H1 (cell line): ENCODE measurements at regions not wholly inside any gene's neighbourhood (a gene's known extent, or its start where the extent isn't known, plus 50 kb on each side); places are given as distances from the start of the nearest gene placed in this dataset.
"Not testable (repeated sequence)": the region's sequence is repeated elsewhere in the genome, so short reads cannot be mapped to it uniquely, and the experiment has no call there.

Experiments
- CEBPB ChIP-seq: IDR thresholded peaks from 2 replicates; pipeline ENCODE4 v1.6.1; 2012; ENCODE audit warnings: low read depth, low read length
- EP300 ChIP-seq, 2 experiments: IDR thresholded peaks; 1 replicate in 1 of 2; 2 replicates in 1 of 2; pipeline ENCODE4 v1.6.1; 2011 to 2012; ENCODE audit warnings: low read depth in 2 of 2, low read length in 2 of 2, mild to moderate bottlenecking in 2 of 2, borderline replicate concordance in 1 of 2, inconsistent platforms in 1 of 2, moderate library complexity in 1 of 2
- EZH2 ChIP-seq: fragments of 200-600 bp; sonication (generic); IDR thresholded peaks from 2 replicates; pipeline ENCODE4 v1.7.1; 2012; ENCODE audit warnings: low read depth, mild to moderate bottlenecking, moderate library complexity, low read length, inconsistent platforms; ENCODE audit not compliant: severe bottlenecking
- KDM1A ChIP-seq: fragments of 200-600, 300-600 bp; sonication (generic); IDR thresholded peaks from 2 replicates; pipeline ENCODE4 v1.7.1; 2016; ENCODE audit warnings: mild to moderate bottlenecking, low read length, borderline replicate concordance
- POLR2A ChIP-seq, 2 experiments: IDR thresholded peaks; 1 replicate in 1 of 2; 2 replicates in 1 of 2; pipeline ENCODE4 v1.6.1; 2011; ENCODE audit warnings: low read depth in 2 of 2, low read length in 2 of 2, mild to moderate bottlenecking in 2 of 2; ENCODE audit errors: control extremely low read depth in 1 of 2
- POLR2AphosphoS5 ChIP-seq: IDR thresholded peaks from 2 replicates; pipeline ENCODE4 v1.6.1; 2011; ENCODE audit warnings: low read depth, low read length
- RAD21 ChIP-seq, 2 experiments: IDR thresholded peaks in 1 of 2; conservative IDR thresholded peaks in 1 of 2; 2 replicates each; pipeline ENCODE4 v1.6.1; 2011; ENCODE audit warnings: low read depth in 2 of 2, low read length in 2 of 2, improper control_type of control experiment in 1 of 2, inconsistent platforms in 1 of 2, mild to moderate bottlenecking in 1 of 2, moderate library complexity in 1 of 2
- RXRA ChIP-seq: IDR thresholded peaks from 2 replicates; pipeline ENCODE4 v1.6.1; 2011; ENCODE audit warnings: low read depth, mild to moderate bottlenecking, low read length, moderate library complexity; ENCODE audit not compliant: insufficient read depth
- TAF1 ChIP-seq: IDR thresholded peaks from 2 replicates; pipeline ENCODE4 v1.6.1; 2011; ENCODE audit warnings: mild to moderate bottlenecking, low read depth, low read length
- ZNF274 ChIP-seq: IDR thresholded peaks from 2 replicates; pipeline ENCODE4 v1.7.0; 2012; ENCODE audit warnings: low read length, borderline replicate concordance; ENCODE audit errors: extremely low read depth
- TF ChIP-seq, protein P1 (sequence below), 3 experiments: IDR thresholded peaks; 1 replicate in 2 of 3; 2 replicates in 1 of 3; pipeline versions ENCODE4 v1.5.1 to v1.6.1; 2011; ENCODE audit warnings: low read length in 3 of 3, mild to moderate bottlenecking in 3 of 3, inconsistent platforms in 2 of 3, low read depth in 1 of 3, moderate library complexity in 1 of 3; ENCODE audit not compliant: insufficient read depth in 1 of 3; ENCODE audit errors: control extremely low read depth in 1 of 3
- TF ChIP-seq, protein P2 (sequence below): IDR thresholded peaks from 2 replicates; pipeline ENCODE4 v1.6.1; 2012; ENCODE audit warnings: low read length, inconsistent platforms
- TF ChIP-seq, protein P3 (sequence below): IDR thresholded peaks from 2 replicates; pipeline ENCODE4 v1.6.1; 2011; ENCODE audit warnings: low read length, improper control_type of control experiment

DNA sequence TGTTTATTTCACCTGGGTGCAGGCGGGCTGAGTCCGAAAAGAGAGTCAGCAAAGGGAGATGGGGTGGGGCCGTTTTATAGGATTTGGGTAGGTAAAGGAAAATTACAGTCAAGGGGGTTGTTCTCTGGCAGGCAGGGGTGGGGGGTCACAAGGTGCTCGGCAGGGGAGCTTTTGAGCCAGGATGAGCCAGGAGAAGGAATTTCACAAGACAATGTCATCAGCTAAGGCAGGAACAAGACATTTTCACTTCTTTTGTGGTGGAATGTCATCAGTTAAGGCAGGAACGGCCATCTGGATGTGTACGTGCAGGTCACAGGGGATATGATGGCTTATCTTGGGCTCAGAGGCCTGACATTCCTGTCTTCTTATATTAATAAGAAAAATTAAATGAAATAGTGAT is 115.8 kb upstream of the KCNJ3 start:
- TF ChIP-seq, protein P1, sequence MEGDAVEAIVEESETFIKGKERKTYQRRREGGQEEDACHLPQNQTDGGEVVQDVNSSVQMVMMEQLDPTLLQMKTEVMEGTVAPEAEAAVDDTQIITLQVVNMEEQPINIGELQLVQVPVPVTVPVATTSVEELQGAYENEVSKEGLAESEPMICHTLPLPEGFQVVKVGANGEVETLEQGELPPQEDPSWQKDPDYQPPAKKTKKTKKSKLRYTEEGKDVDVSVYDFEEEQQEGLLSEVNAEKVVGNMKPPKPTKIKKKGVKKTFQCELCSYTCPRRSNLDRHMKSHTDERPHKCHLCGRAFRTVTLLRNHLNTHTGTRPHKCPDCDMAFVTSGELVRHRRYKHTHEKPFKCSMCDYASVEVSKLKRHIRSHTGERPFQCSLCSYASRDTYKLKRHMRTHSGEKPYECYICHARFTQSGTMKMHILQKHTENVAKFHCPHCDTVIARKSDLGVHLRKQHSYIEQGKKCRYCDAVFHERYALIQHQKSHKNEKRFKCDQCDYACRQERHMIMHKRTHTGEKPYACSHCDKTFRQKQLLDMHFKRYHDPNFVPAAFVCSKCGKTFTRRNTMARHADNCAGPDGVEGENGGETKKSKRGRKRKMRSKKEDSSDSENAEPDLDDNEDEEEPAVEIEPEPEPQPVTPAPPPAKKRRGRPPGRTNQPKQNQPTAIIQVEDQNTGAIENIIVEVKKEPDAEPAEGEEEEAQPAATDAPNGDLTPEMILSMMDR (IDR thresholded peaks at IDR 0.05; ENCODE audit: control extremely low read depth in 1 of 3, insufficient read depth in 1 of 3, low read depth in 1 of 3, low read length in 3 of 3) = not testable (repeated sequence)
- not testable (repeated sequence) for TF ChIP-seq RAD21 (IDR thresholded peaks at IDR 0.05 in 1 of 2, conservative IDR thresholded peaks at IDR 0.05 in 1 of 2; ENCODE audit: low read depth in 2 of 2, low read length in 2 of 2); POLR2A (IDR thresholded peaks at IDR 0.05; ENCODE audit: control extremely low read depth in 1 of 2, low read depth in 2 of 2, low read length in 2 of 2); POLR2AphosphoS5; CEBPB; EP300 (IDR thresholded peaks at IDR 0.05; ENCODE audit: borderline replicate concordance in 1 of 2, low read depth in 2 of 2, low read length in 2 of 2); TAF1; EZH2; RXRA; KDM1A; ZNF274
- TF ChIP-seq, protein P2, sequence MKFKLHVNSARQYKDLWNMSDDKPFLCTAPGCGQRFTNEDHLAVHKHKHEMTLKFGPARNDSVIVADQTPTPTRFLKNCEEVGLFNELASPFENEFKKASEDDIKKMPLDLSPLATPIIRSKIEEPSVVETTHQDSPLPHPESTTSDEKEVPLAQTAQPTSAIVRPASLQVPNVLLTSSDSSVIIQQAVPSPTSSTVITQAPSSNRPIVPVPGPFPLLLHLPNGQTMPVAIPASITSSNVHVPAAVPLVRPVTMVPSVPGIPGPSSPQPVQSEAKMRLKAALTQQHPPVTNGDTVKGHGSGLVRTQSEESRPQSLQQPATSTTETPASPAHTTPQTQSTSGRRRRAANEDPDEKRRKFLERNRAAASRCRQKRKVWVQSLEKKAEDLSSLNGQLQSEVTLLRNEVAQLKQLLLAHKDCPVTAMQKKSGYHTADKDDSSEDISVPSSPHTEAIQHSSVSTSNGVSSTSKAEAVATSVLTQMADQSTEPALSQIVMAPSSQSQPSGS = not testable (repeated sequence)
- TF ChIP-seq, protein P3, sequence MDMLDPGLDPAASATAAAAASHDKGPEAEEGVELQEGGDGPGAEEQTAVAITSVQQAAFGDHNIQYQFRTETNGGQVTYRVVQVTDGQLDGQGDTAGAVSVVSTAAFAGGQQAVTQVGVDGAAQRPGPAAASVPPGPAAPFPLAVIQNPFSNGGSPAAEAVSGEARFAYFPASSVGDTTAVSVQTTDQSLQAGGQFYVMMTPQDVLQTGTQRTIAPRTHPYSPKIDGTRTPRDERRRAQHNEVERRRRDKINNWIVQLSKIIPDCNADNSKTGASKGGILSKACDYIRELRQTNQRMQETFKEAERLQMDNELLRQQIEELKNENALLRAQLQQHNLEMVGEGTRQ = not testable (repeated sequence)
